ENCODE measurements at regions not wholly inside any gene's neighbourhood (a gene's known extent, or its start where the extent isn't known, plus 50 kb on each side); places are given as distances from the start of the nearest gene placed in this dataset.

DNA sequence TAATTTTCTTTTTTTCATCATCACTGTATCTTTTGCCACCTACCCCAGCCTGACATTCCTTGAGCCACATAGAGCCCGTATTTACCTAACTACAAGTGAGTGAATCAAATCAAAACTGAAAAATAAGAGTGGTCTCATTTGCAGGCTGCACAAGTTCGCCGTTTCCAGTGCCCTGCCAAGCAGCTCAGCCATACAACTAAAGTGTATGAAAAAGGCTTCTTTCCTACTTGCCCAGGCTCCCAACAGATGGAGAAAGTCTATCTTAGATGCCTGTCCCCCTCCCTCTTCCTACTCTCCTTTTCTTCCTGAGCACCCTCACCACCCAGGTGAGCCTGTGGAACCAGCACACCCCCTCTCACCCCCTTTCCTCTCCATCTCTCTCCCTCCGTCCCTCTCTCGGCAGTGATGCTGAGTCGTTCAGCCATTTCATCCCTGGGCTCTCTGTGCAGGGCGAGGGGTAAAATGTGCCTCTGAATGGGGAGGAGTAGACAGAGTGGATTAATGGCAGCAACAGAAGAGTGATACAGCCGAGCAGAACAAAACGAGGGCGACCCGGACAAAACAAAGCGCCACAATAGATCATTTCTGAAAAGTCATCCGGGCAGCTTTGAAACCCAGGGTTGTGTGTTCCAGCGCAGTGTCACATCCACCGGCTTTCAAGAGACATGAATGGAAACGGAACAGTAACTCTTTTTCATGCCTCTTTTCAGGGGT, 65.0 kb upstream of the POU3F3 start:
- TF ChIP-seq POLR2AphosphoS5 (IDR thresholded peaks at IDR 0.05; ENCODE audit: insufficient read depth in 1 of 2, low read depth in 1 of 2) (no peak), CTCF (IDR thresholded peaks at IDR 0.05) (no peak), POLR2A (IDR thresholded peaks at IDR 0.05) (no peak)
